A673 (cell line): ENCODE measurements at regions not wholly inside any gene's neighbourhood (a gene's known extent, or its start where the extent isn't known, plus 50 kb on each side); places are given as distances from the start of the nearest gene placed in this dataset.

ENCODE experiments used
- BruUV-seq: library from RNA; stranded (reverse); fragments of 400-500 nt; replicated peaks from 2 replicates; lab custom pipeline; 2021; lab: Mats Ljungman, UMichigan
- CTCF ChIA-PET: fragments of 300-600 bp; sonication (Branson Sonifier 250); formaldehyde crosslinking; loops from one replicate; lab custom pipeline; 2022; ENCODE audit warnings: antibody characterized with exemption; lab: Charles Lee
- POLR2A ChIA-PET: fragments of 300-600 bp; sonication (Branson Sonifier 250); formaldehyde crosslinking; loops from one replicate; lab custom pipeline; 2022; ENCODE audit warnings: antibody characterized with exemption; ENCODE audit not compliant: low non-redundant PET; lab: Charles Lee
- DNase-seq: peaks from one replicate; pipeline ENCODE4 v3.0.0-alpha.2; 2015; ENCODE audit warnings: low spot score
- H3K27ac ChIP-seq: fragments of 200-600 bp; sonication (generic); 2 replicates; pipeline ENCODE4 v1.5.1; 2016; ENCODE audit warnings: mixed run types, low read depth, mild to moderate bottlenecking, mixed read lengths, antibody characterized with exemption, low read length; ENCODE audit not compliant: poor library complexity, severe bottlenecking
- H3K27me3 ChIP-seq: fragments of 200-600 bp; sonication (generic); replicated peaks from 2 replicates; pipeline ENCODE4 v1.6.1; 2017; ENCODE audit warnings: mixed run types, low read depth, mild to moderate bottlenecking, mixed read lengths, antibody characterized with exemption, low read length; ENCODE audit not compliant: insufficient read depth, poor library complexity
- H3K36me3 ChIP-seq: fragments of 200-600 bp; sonication (generic); 2 replicates; pipeline ENCODE4 v1.6.1; 2016; ENCODE audit warnings: mixed run types, mild to moderate bottlenecking, mixed read lengths, antibody characterized with exemption, low read length; ENCODE audit not compliant: insufficient read depth, poor library complexity, severe bottlenecking
- H3K4me1 ChIP-seq: fragments of 200-600 bp; sonication (generic); 2 replicates; pipeline ENCODE4 v1.6.1; 2017; ENCODE audit warnings: mixed run types, mild to moderate bottlenecking, mixed read lengths, antibody characterized with exemption, low read length; ENCODE audit not compliant: insufficient read depth, poor library complexity, severe bottlenecking
- H3K4me3 ChIP-seq: fragments of 200-600 bp; sonication (generic); 2 replicates; pipeline ENCODE4 v1.5.1; 2016; ENCODE audit warnings: low read depth, mixed run types, mild to moderate bottlenecking, mixed read lengths, low read length; ENCODE audit not compliant: poor library complexity, severe bottlenecking
- H3K9me3 ChIP-seq: fragments of 200-600 bp; sonication (generic); 2 replicates; pipeline ENCODE4 v1.6.1; 2016; ENCODE audit warnings: mixed run types, low read depth, mild to moderate bottlenecking, mixed read lengths, antibody characterized with exemption, low read length; ENCODE audit not compliant: poor library complexity, severe bottlenecking
- CTCF ChIP-seq: fragments of 300-800, 200-600 bp; sonication (generic); conservative IDR thresholded peaks from 2 replicates; pipeline ENCODE4 v1.5.1; 2017; ENCODE audit warnings: low read depth, mild to moderate bottlenecking, antibody characterized with exemption, low read length, moderate library complexity, mixed read lengths
- EZH2 ChIP-seq: fragments of 200-600 bp; sonication (generic); IDR thresholded peaks from 2 replicates; pipeline ENCODE4 v1.6.1; 2017; ENCODE audit warnings: borderline replicate concordance, low read depth, mild to moderate bottlenecking, mixed read lengths, antibody characterized with exemption, low read length; ENCODE audit not compliant: poor library complexity, severe bottlenecking
- intact Hi-C: fragments of 100-400 bp; cut with micrococcal nuclease; formaldehyde crosslinking; loops from one replicate; pipeline ENCODE4 v1.10.0; 2022; ENCODE audit not compliant: unreplicated experiment

DNA sequence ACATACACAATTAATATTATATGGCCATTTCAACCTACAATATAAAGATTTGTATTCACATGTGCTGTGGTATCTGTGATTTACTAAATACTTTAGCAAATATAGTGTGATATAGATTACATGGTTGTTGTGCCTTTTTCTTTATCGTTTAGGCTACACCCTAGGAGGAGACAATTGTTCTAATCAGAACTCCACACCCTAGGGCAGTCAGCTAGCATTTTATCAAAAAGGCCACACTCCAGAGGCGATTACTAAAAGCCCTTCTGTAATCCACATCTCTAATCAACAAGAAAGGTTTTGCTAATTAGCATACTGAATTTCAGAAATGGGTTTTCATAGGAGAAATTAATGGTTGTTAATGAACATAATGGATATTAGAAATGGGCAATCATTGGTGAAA, 319.5 kb upstream of the NOCT start:
- H3K36me3 ChIP-seq, result no peaks in the 10 kb centered on the region
- no peaks in the 10 kb centered on the region for H3K9me3 ChIP-seq
- BruUV-seq, result no TSS peak
- TF ChIP-seq CTCF (no peak), EZH2 (no peak)
- CTCF ChIA-PET, result no interaction called here
- no peak overlapping the region for H3K27ac ChIP-seq
- POLR2A ChIA-PET, result no interaction called here
- H3K4me1 ChIP-seq, result no peaks in the 10 kb centered on the region
- intact Hi-C loops, result no loop called here
- H3K27me3 ChIP-seq, result no peaks in the 10 kb centered on the region
- no peak for DNase-seq
- H3K4me3 ChIP-seq, result no peak overlapping the region

- no peak for TF ChIP-seq CTCF
- TF ChIP-seq EZH2, result no peak
- H3K4me1 ChIP-seq, result no peaks in the 10 kb centered on the region
- POLR2A ChIA-PET, result no interaction called here
- CTCF ChIA-PET, result no interaction called here
- no peak overlapping the region for H3K27ac ChIP-seq
- no peaks in the 10 kb centered on the region for H3K36me3 ChIP-seq
- no peaks in the 10 kb centered on the region for H3K27me3 ChIP-seq
- H3K4me3 ChIP-seq, result no peak overlapping the region
- BruUV-seq, result no TSS peak
- intact Hi-C loops, result no loop called here
- H3K9me3 ChIP-seq, result no peaks in the 10 kb centered on the region
- no peak for DNase-seq
These were observed 322.1 kb upstream of the NOCT start for GRCh38 chr4:138693526-138693925.

GRCh38 chr4:138692411-138692810, 323.2 kb upstream of the NOCT start:
- Histone ChIP-seq H3K27me3 (no peaks in the 10 kb centered on the region), H3K9me3 (no peaks in the 10 kb centered on the region), H3K27ac (no peak overlapping the region), H3K4me3 (no peak overlapping the region), H3K4me1 (no peaks in the 10 kb centered on the region), H3K36me3 (no peaks in the 10 kb centered on the region)
- POLR2A ChIA-PET, result no interaction called here
- TF ChIP-seq EZH2 (no peak), CTCF (no peak)
- DNase-seq, result no peak
- BruUV-seq, result no TSS peak
- CTCF ChIA-PET, result no interaction called here
- intact Hi-C loops, result no loop called here
